Esophagus squamous epithelium (tissue), 4 donors: ENCODE measurements at regions not wholly inside any gene's neighbourhood (a gene's known extent, or its start where the extent isn't known, plus 50 kb on each side); places are given as distances from the start of the nearest gene placed in this dataset.

Experiments
- POLR2A ChIP-seq, 4 donors: fragments of 450-650 bp; IDR thresholded peaks; one replicate each; pipeline ENCODE4 v1.6.1; 2017; ENCODE audit warnings: antibody characterized with exemption in 4 of 4, mild to moderate bottlenecking in 4 of 4, moderate library complexity in 3 of 4
- TF ChIP-seq, protein P1 (sequence below), 6 experiments: fragments of 450-650 bp in 4 of 6; fragments of 200-600 bp in 2 of 6; sonication (generic) in 2 of 6; IDR thresholded peaks; one replicate each; pipeline ENCODE4 v1.5.1; 2016 to 2019; ENCODE audit warnings: antibody characterized with exemption in 6 of 6, mild to moderate bottlenecking in 4 of 6, moderate library complexity in 4 of 6

DNA sequence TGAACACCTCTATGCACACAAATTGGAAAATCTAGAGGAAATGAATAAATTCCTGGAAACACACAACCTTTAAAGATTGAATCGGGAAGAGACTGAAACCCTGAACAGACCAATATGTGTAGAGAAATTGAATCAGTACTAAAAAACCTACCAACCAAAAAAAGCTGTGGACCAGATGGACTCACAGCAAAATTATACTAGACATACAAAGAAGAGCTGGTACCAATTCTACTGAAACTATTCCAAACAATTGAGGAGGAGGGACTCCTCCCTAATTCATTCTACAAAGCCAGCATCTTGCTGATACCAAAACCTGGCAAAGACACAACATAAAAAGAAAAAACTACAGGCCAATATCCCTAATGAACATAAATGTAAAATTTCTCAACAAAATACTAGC, 54.4 kb upstream of the SEZ6L start:
- TF ChIP-seq, protein P1, sequence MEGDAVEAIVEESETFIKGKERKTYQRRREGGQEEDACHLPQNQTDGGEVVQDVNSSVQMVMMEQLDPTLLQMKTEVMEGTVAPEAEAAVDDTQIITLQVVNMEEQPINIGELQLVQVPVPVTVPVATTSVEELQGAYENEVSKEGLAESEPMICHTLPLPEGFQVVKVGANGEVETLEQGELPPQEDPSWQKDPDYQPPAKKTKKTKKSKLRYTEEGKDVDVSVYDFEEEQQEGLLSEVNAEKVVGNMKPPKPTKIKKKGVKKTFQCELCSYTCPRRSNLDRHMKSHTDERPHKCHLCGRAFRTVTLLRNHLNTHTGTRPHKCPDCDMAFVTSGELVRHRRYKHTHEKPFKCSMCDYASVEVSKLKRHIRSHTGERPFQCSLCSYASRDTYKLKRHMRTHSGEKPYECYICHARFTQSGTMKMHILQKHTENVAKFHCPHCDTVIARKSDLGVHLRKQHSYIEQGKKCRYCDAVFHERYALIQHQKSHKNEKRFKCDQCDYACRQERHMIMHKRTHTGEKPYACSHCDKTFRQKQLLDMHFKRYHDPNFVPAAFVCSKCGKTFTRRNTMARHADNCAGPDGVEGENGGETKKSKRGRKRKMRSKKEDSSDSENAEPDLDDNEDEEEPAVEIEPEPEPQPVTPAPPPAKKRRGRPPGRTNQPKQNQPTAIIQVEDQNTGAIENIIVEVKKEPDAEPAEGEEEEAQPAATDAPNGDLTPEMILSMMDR (IDR thresholded peaks at IDR 0.05): no peak
- no peak for TF ChIP-seq POLR2A (IDR thresholded peaks at IDR 0.05)
